SK-N-MC (cell line): ENCODE measurements at regions not wholly inside any gene's neighbourhood (a gene's known extent, or its start where the extent isn't known, plus 50 kb on each side); places are given as distances from the start of the nearest gene placed in this dataset.

ENCODE experiments used
- DNase-seq: peaks from one replicate; pipeline ENCODE4 v3.0.0-alpha.2; 2011; ENCODE audit warnings: low read depth, low spot score
- H3K27ac ChIP-seq: fragments of 200-600 bp; sonication (generic); 2 replicates; pipeline ENCODE4 v1.5.1; 2016; ENCODE audit warnings: mixed run types
- H3K36me3 ChIP-seq: fragments of 200-600 bp; sonication (generic); 2 replicates; pipeline ENCODE4 v1.6.1; 2017; ENCODE audit warnings: antibody characterized with exemption, low read length, mixed read lengths; ENCODE audit not compliant: insufficient read depth
- H3K4me3 ChIP-seq: fragments of 200-600 bp; sonication (generic); 2 replicates; pipeline ENCODE4 v1.5.1; 2016
- H3K9ac ChIP-seq: fragments of 200-600 bp; sonication (generic); 2 replicates; pipeline ENCODE4 v1.8.0; 2017; ENCODE audit warnings: mixed run types, mixed read lengths; ENCODE audit not compliant: insufficient read length
- H3K9me3 ChIP-seq: fragments of 200-600 bp; sonication (generic); 2 replicates; pipeline ENCODE4 v1.6.1; 2017; ENCODE audit warnings: low read depth, mild to moderate bottlenecking, antibody characterized with exemption, low read length, moderate library complexity, mixed read lengths
- EZH2 ChIP-seq: fragments of 200-600 bp; sonication (generic); IDR thresholded peaks from one replicate; pipeline ENCODE4 v1.6.1; 2017; ENCODE audit warnings: antibody characterized with exemption
- FOXP2 ChIP-seq: optimal IDR thresholded peaks from 2 replicates; pipeline ENCODE3; 2011; ENCODE audit warnings: mild to moderate bottlenecking, moderate library complexity; ENCODE audit not compliant: insufficient read depth; ENCODE audit errors: extremely low read length, control extremely low read depth
- POLR2AphosphoS5 ChIP-seq: IDR thresholded peaks from 2 replicates; pipeline ENCODE4 v1.6.1; 2012; ENCODE audit warnings: mild to moderate bottlenecking, low read depth, low read length, borderline replicate concordance

DNA sequence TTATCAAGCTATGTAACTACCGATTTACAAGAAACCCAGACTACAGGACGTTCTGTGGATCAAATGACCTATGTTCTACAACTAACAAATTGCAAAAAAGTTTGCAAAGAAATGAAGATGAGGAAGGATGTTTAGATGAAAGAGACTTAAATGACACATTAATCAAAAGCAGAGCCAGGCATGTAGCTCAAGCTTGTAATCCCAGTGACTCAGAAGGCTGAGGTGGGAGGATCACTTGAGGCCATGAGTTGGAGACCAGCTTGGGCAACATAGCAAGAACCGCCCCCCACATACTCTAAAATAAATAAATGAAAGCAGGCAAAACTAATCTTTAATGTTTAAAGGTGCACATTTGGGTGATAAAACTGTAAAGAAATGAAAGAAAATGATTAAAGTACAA lies 331.9 kb downstream of the BTG1 start:
- H3K36me3 ChIP-seq = no peaks in the 10 kb centered on the region
- no peaks in the 10 kb centered on the region for H3K9me3 ChIP-seq
- H3K27ac ChIP-seq = no peak overlapping the region
- no peak for TF ChIP-seq FOXP2
- TF ChIP-seq POLR2AphosphoS5 = no peak
- TF ChIP-seq EZH2 = no peak
- DNase-seq = no peak
- H3K9ac ChIP-seq = no peak overlapping the region
- no peak overlapping the region for H3K4me3 ChIP-seq

DNA sequence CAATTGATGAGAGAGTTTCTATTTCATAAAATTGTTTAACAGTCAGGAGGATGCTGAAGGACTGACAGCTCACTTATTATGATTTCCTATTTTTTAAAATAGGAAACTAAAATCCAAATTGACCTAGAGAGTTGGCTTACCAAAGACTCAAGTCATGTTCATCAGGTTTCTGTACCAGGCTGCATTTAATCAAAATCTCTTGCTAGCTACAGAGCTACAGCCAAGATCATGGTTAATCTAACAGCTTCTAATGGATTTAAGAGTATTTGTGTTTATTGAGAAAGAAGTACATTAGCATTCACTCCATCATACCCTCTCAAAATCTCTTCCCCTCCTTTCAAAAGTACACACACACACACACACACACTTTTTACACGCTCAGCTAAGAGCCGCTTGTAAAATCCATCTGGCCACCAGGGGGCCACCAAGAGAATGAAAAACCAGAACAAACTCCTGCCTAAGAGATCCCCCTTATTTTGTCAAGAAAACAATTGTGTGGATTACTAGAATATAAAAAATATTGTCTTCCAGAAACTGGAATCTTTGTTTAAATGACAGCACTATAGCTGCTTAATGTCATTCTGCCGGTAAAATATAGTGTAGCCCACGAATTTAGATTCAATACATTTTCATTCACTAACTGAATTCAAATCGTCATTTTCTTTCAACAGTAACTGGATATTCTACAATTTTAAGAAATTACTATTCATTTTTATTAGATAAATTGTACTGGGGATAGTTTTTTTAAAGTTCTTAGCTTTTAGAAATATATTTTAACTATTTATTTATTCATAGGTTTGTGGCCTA lies 334.0 kb downstream of the BTG1 start:
- Histone ChIP-seq H3K9ac (no peak overlapping the region), H3K27ac (no peak overlapping the region), H3K4me3 (no peak overlapping the region), H3K9me3 (no peaks in the 10 kb centered on the region), H3K36me3 (no peaks in the 10 kb centered on the region)
- peak; percentile 20 for DNase-seq
- TF ChIP-seq POLR2AphosphoS5 = no peak
- TF ChIP-seq FOXP2 = no peak
- TF ChIP-seq EZH2 = no peak

DNA sequence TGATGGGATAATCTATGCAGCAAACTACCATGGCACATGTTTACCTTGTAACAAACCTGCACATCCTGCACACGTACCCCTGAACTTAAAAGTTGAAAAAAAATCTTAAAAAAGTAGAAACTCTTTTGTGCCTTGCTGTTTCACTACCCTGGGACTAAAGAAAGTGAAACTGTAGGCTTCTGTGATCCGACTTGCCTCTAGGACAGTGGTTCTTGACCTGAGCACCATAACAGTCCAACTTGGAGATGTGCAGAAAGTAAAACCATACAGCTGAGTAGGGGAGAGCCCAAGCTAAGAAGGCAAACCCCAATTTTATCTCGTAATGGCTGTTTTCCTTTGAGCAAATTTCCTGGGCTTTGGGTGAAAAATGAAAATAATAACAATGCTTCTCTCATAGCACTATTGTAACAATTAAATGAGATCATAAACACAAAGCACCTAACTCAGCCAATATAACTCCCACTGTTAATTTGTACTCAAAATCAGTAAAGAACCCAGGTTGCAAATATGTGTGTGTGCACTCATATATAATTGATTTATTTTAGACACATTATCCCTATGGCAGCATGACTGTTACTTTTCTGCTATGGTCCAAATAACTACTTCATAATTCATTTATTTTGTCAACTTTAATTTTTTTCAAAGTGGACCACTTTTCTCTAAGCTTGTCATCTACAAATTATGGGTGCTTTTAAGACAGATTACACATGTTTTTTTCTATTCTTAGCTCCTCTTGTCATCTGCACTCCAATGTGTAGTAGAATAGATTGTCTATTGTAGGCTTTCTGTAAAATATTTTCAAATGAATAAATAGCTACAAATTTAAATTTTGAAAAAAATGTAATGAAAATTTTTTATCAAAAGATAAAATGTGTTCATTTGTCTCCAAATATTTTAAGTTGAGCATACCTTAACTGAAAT lies 334.9 kb downstream of the BTG1 start:
- no peak for DNase-seq
- no peaks in the 10 kb centered on the region for H3K9me3 ChIP-seq
- H3K4me3 ChIP-seq = no peak overlapping the region
- H3K27ac ChIP-seq = no peak overlapping the region
- no peak for TF ChIP-seq FOXP2
- no peak for TF ChIP-seq EZH2
- no peak for TF ChIP-seq POLR2AphosphoS5
- H3K9ac ChIP-seq = no peak overlapping the region
- H3K36me3 ChIP-seq = no peaks in the 10 kb centered on the region

DNA sequence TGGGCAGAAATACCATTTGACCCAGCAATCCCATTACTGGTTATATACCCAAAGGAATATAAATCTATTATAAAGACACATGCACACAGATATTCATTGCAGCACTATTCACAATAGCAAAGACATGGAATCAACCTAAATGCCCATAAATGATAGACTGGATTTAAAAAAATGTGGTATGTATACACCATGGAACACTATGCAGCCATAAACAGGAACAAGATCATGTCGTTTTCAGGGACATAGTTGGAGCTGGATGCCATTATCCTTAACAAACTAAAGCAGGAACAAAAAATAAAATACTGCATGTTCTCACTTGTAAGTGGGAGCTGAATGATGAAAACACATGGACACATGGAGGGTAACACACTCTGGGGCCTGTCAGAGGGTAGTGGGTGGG lies 335.6 kb downstream of the BTG1 start:
- no peak overlapping the region for H3K27ac ChIP-seq
- no peaks in the 10 kb centered on the region for H3K36me3 ChIP-seq

DNA sequence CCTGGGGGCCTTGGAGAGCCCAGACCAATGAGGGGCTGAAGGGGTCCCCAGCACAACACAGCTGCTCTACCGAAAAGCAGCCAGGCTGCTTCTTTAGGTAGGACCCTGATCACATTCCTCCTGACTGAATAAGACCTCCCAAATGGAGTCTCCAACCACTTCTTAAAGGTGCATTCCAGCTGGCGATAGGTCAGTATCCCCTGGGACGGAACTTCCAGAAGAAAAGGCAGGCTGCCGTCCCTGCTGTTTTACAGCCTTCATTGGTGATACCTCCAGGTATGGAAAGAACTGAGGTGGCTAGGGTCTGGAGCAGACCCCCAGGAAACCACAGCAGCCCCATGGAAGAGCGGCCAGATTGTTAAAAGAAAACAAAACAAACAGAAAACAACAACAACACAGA lies 340.6 kb downstream of the BTG1 start:
- Histone ChIP-seq H3K9me3 (no peaks in the 10 kb centered on the region), H3K9ac (no peak overlapping the region), H3K36me3 (no peaks in the 10 kb centered on the region), H3K27ac (no peak overlapping the region), H3K4me3 (no peak overlapping the region)
- TF ChIP-seq POLR2AphosphoS5 (no peak), EZH2 (no peak), FOXP2 (no peak)
- no peak for DNase-seq

More for the DNA sequence above, 335.6 kb downstream of the BTG1 start:
- Histone ChIP-seq H3K9ac (no peak overlapping the region), H3K9me3 (no peaks in the 10 kb centered on the region), H3K4me3 (no peak overlapping the region)
- no peak for TF ChIP-seq EZH2
- no peak for TF ChIP-seq FOXP2
- TF ChIP-seq POLR2AphosphoS5 = no peak
- no peak for DNase-seq

DNA sequence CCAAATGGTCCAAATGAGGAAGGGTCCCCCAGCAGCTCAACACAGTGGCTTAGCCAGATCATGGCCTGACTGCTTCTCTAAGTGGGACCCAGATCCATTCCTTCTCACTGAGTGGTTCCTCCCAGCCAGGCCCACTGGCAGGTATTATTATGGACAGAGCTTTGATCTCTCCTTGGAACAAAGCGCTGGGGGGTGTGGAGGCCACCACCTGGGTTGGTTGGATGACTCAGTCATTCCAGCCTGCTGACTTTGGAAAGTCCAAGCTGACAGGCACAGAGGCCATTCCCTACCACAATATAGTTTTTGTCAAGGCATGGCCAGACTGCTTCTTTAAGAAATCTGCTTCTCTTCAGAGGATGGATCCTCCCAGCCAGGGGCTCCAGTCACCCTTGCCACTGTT lies 341.1 kb downstream of the BTG1 start:
- no peaks in the 10 kb centered on the region for H3K36me3 ChIP-seq
- no peak overlapping the region for H3K4me3 ChIP-seq
- no peak for DNase-seq
- no peak overlapping the region for H3K27ac ChIP-seq
- no peak overlapping the region for H3K9ac ChIP-seq
- TF ChIP-seq POLR2AphosphoS5 = no peak
- no peak for TF ChIP-seq EZH2
- no peaks in the 10 kb centered on the region for H3K9me3 ChIP-seq

DNA sequence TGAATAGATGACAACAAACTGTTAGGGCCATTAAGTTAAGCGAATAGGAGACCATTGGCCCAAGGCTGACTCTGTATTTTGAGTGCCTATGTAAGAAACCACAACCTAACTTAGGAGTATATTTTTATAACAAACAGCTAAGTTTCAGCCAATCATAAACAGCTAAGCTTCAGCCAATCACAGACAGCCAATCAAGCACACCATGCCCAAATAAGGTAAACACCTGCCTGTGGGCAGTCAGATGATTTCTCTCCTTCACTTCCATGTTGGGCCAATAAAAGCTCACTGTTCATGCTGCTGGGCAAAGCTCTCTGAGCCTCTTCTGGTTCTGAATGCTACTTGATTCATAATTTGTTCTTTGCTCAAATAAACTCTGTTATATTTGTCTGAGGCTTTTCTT lies 344.6 kb downstream of the BTG1 start:
- no peak overlapping the region for H3K27ac ChIP-seq
- H3K4me3 ChIP-seq = no peak overlapping the region
- DNase-seq = no peak
- no peak overlapping the region for H3K9ac ChIP-seq
- H3K36me3 ChIP-seq = no peaks in the 10 kb centered on the region
- H3K9me3 ChIP-seq = no peaks in the 10 kb centered on the region
- TF ChIP-seq EZH2 (no peak), POLR2AphosphoS5 (no peak), FOXP2 (no peak)

DNA sequence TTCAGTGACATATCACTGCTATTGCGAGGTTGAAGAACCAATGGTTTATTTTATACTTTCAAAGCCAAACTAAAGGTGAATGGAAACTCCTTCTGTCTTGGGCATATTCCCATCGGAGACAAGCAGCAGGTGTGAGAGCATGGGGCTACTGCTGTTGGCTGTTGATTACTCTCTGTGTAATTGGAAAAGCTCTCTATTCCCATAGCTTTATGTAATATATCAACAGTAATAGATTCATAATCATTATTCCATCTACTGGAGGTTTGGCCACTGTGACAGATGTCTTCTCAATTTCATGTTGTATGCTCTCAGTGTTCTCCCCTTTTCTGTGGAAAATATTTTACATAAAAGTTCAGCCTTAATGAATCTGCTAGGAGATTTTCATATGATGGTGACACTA lies 352.0 kb downstream of the BTG1 start:
- H3K9ac ChIP-seq = no peak overlapping the region
- no peak for TF ChIP-seq POLR2AphosphoS5
- TF ChIP-seq EZH2 = no peak
- no peak for TF ChIP-seq FOXP2
- no peak overlapping the region for H3K4me3 ChIP-seq
- no peak for DNase-seq
- no peaks in the 10 kb centered on the region for H3K9me3 ChIP-seq
- no peak overlapping the region for H3K27ac ChIP-seq
- H3K36me3 ChIP-seq = no peaks in the 10 kb centered on the region

DNA sequence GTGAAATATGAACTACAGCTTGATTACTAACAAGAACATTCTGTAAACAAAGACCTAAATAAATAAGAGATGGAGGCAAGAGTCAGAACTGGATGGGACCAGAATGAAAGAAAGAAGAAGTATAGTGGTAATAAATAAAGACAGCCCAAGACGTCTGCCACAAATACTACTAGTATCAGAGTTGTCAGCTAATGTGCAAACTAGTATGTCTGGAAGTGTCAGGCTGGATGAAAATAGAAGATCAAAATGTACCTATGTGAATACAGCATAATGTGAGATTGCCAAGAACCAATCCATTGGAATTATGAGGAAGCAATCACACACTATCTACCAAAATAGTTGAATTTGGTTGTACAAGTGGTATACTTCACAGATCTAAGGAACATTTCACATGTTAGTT lies 353.0 kb downstream of the BTG1 start:
- no peaks in the 10 kb centered on the region for H3K36me3 ChIP-seq
- H3K27ac ChIP-seq = no peak overlapping the region
- no peaks in the 10 kb centered on the region for H3K9me3 ChIP-seq
- TF ChIP-seq POLR2AphosphoS5 (no peak), FOXP2 (no peak), EZH2 (no peak)
- no peak overlapping the region for H3K9ac ChIP-seq
- DNase-seq = no peak
- H3K4me3 ChIP-seq = no peak overlapping the region
